NCI-H2107 treated with DMSO at 0.1 percent for 48 hours (cell line): ENCODE measurements at regions not wholly inside any gene's neighbourhood (a gene's known extent, or its start where the extent isn't known, plus 50 kb on each side); places are given as distances from the start of the nearest gene placed in this dataset.

ENCODE experiments used
- DNase-seq: peaks from one replicate; lab custom pipeline; 2025; ENCODE audit not compliant: unreplicated experiment; lab: John Stamatoyannopoulos, UW

DNA sequence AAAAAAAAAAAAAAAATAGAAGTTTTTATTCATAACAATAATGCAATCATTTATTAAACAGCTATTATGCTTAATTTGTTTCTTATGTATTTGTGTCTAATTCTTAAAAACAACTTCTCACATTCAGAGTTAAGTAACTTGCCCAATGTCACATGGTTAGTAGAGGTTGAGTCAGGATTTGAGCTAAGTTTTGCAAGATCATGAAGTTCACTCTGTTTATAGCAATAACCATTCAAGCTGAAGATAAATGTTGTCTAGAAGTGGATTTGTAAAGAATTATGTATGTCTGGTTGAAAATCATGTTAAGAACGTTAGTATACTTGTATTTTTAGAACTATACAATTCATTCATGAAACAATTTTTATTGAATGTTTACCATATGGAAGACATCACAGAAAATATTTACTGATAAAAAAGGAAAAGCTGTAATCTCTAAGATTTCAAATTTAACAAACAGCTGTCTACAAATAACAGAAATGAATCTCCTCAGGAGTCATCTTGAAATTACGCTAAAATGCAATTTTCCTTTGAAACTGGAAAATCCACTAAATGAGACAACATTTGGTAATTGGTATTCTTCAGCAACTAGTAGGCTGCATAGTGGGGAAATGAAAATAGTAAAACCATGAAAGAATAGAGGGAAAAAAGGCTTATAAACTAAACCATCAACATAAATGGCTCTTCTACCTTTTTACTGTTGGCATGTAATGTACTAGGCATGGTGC lies 70.5 kb upstream of the AHR start:
- no peak for DNase-seq

DNA sequence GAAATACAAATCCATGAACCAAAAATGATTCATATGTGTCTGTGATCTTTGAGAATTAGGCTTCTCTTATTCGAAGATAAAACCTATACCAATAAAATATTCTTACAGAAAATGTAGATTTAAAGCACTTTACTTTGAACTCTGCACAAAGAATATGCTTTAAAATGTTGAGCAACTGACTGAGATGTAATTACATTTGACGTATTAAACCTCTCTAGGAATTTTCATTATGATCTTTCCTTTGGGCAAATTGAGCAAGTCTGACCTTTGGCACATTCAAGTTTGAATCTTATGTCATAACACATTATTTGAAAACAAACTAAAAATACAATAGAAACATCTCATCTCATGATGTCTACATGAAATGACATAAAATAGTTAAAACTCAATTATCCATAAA lies 69.2 kb upstream of the AHR start:
- DNase-seq: no peak

GRCh38 chr7:17230099-17230807 lies 68.2 kb upstream of the AHR start:
- DNase-seq: no peak

- no peak for DNase-seq
These were observed 64.8 kb upstream of the AHR start for GRCh38 chr7:17233603-17234002.

DNA sequence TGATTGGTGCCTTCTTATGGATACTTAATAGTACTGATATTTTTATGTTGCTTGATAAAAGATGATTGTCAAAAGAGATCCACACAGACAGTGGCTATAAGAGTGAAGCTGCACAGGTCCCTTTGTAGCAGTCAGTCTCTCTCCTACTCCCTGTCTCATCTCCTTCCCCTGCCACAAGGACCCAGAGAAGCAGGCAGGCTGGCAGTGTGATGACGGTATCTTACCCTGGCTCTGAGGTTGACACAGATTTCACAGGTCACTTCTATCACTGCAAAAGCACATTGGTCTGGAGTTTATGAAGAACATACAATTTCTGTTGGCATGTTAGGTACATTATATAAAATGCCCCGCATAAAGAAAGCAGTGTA lies 64.4 kb upstream of the AHR start:
- DNase-seq: no peak

DNA sequence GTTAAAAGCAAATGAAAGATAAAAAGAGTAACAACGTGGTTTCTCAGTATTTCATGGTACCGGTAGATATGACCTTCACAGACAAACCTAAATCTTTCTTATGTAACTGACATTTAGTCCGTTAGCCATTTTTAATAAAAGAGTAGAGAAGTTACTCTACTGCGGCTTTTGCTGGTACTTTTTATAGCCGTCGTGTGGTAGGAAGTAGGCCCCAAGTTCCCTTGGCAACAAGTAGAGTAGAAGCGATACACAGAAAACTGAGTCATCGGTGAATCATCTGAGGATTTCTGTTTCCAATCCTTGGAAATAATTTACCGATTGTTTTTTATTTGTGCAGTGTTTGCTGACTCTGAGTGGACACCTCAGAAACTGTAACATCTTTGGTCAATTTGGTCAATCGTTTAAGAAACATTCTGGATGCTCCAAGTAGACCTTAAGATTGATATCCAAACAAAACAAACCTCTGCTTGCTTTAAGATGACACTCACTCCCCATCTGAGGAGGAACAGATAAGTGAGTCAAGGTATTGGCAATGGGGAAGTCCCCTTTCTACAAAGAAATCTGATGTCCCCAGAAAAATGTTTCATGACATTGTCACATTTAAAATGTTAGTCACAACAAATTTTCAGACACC lies 63.9 kb upstream of the AHR start:
- DNase-seq: no peak

GRCh38 chr7:17236171-17236570 lies 62.3 kb upstream of the AHR start:
- no peak for DNase-seq

DNA sequence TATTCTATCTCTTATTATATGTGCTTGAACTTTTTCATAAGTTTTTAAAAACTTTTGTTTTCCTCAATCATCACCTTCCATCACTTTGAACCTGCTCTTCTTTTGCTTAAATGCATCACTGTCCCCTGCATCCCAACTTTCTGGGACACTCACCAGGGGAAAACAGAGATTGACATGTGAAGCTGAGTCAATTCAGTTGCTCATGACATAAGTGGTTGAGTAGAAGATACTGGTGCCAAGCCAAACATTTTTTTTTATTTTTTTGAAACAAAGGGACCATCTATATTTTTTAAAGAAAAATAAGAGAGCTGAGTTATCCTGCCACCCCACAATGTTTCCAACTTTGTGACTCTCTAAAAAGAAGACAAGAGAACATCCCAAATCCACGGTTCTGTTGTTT lies 61.8 kb upstream of the AHR start:
- DNase-seq: no peak

DNA sequence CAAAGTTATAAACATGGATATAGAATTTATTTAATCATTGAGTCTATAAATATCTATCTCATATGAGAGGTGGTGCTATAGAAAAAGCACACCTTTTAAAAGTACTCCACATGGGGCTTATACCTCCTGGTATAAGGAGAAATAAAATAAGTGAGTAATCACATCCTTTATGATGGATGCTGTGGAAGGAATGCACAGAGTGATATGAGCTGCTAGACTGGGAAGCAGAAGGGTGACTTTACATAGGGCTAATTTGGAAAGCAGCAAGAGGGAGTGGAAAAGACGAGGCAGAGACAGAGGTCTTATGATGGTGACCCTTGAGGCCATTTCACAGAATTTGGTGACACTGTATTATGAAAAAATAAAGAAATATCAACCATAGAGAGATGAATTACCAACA lies 59.4 kb upstream of the AHR start:
- DNase-seq: no peak

- no peak for DNase-seq
These were observed 58.5 kb upstream of the AHR start for GRCh38 chr7:17239683-17240521.

- no peak for DNase-seq
These were observed 55.9 kb upstream of the AHR start for GRCh38 chr7:17242504-17242903.

- no peak for DNase-seq
These were observed 53.7 kb upstream of the AHR start for GRCh38 chr7:17244786-17245185.

GRCh38 chr7:17247357-17247756 lies 51.1 kb upstream of the AHR start:
- no peak for DNase-seq

DNA sequence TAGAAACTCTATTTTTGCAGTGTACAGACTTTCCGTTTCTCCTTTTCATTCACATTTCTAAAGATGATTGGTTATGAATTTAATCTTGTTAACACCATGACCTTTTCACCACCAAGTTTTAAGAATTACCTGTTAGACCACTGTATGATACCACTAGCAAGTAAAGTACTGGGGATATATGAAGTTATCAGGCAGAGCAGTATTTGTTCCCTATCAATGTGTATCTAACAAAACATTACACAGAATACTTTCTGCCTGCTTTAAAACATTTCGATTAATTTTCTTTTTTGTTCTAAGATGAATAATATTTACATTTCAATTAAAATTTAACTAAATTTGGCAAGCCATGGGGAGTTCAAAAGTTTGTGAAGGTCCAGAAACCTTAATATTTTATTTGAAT lies 49.9 kb upstream of the AHR start:
- DNase-seq: no peak
